ENCODE measurements at regions not wholly inside any gene's neighbourhood (a gene's known extent, or its start where the extent isn't known, plus 50 kb on each side); places are given as distances from the start of the nearest gene placed in this dataset.

DNA sequence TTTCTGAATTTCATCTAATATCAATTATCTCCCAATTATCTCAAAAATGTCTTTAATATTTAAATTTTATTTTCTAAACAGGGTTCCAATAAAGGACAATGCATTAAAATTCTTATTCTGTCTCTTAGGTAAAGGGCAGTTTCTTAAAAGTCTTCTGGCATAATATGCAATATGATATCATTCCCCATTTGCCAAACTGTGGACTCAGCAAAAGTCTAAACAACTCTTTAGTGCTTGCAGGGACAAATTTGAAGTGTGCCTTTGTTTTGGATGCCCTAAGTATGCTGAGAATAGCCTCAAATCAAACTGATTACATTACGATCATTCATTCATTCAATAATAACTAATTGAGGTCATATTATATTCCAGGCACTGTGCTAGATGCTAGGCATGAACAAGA lies 281.0 kb upstream of the KIRREL3 start:
- intact Hi-C loops (cut with micrococcal nuclease), result no loop called here
- no peak overlapping the region for H4K91ac ChIP-seq (ENCODE audit: insufficient read depth, low read depth, low read length)
- no TSS peak for BruUV-seq (replicated peaks)

More for the DNA sequence above, 281.0 kb upstream of the KIRREL3 start:
- TF ChIP-seq FOS (IDR thresholded peaks at IDR 0.05; ENCODE audit: low read depth, low read length) (no peak), MAFK (IDR thresholded peaks at IDR 0.05; ENCODE audit: low read depth, low read length) (peak; percentile 16; the same call in 1 of the 2 replicates), MXI1 (IDR thresholded peaks at IDR 0.05; ENCODE audit: borderline replicate concordance, low read depth, low read length) (no peak)
- Histone ChIP-seq H3K9me1 (ENCODE audit: insufficient read depth, low read length) (no peaks in the 10 kb centered on the region), H3K27ac (ENCODE audit: insufficient read depth, low read length) (no peak overlapping the region), H4K5ac (ENCODE audit: low read depth, low read length) (no peak overlapping the region), H3K9ac (ENCODE audit: low read depth, low read length) (no peak overlapping the region), H3K14ac (replicated peaks; ENCODE audit: low read depth, low read length) (no peak overlapping the region), H4K20me1 (ENCODE audit: insufficient read depth, low read length) (no peaks in the 10 kb centered on the region), H2AFZ (replicated peaks; ENCODE audit: low read length, poor library complexity) (no peak overlapping the region), H3K9me3 (ENCODE audit: control insufficient read depth, insufficient read depth, low read length) (no peaks in the 10 kb centered on the region), H3K56ac (ENCODE audit: extremely low read depth, insufficient read depth, low read length) (no peak overlapping the region), H2BK5ac (ENCODE audit: low read depth, low read length, poor library complexity, severe bottlenecking) (no peak overlapping the region), H3K27me3 (ENCODE audit: control insufficient read depth, insufficient read depth, low read length) (no peaks in the 10 kb centered on the region), H3K23ac (ENCODE audit: low read depth, low read length) (no peak overlapping the region), H3K4me1 (ENCODE audit: control insufficient read depth, insufficient read depth, low read length) (no peaks in the 10 kb centered on the region), H3K4ac (ENCODE audit: low read depth, low read length) (no peak overlapping the region), H2AK9ac (replicated peaks; ENCODE audit: low read depth, low read length, poor library complexity) (no peak overlapping the region), H2BK15ac (ENCODE audit: low read depth, low read length) (no peak overlapping the region), H3K18ac (ENCODE audit: low read depth, low read length) (no peak overlapping the region), H2BK20ac (ENCODE audit: low read depth, low read length) (no peak overlapping the region), H3K79me1 (ENCODE audit: low read depth in 1 of 2, low read length in 2 of 2) (no peaks in the 10 kb centered on the region), H2AK5ac (ENCODE audit: low read depth, low read length) (no peak overlapping the region), H2BK120ac (ENCODE audit: low read depth, low read length) (no peak overlapping the region), H3K36me3 (ENCODE audit: control insufficient read depth, insufficient read depth, low read length) (no peaks in the 10 kb centered on the region), H3K4me2 (ENCODE audit: low read depth, low read length) (no peak overlapping the region), H3K4me3 (ENCODE audit: insufficient read depth, low read depth, low read length) (no peak overlapping the region), H4K8ac (ENCODE audit: low read depth in 2 of 2, low read length in 2 of 2) (no peak overlapping the region)
- no peak for ATAC-seq (ENCODE audit: low read depth)
- DNase-seq, result no peak
- in situ Hi-C loops (cut with MboI; ENCODE audit: low sequenced_read_pairs) (no loop called here), dilution Hi-C loops (cut with HindIII; ENCODE audit: low sequenced_read_pairs, unreplicated experiment) (no loop called here)
- no CpG with 5 or more reads among the region's 1 CpG for WGBS, 2 experiments (ENCODE audit: extremely low coverage in 2 of 2, insufficient read length in 1 of 2)
- POLR2A ChIA-PET (ENCODE audit: unreplicated experiment), result no interaction called here
- CTCF ChIA-PET, result no interaction called here
